ENCODE measurements at regions not wholly inside any gene's neighbourhood (a gene's known extent, or its start where the extent isn't known, plus 50 kb on each side); places are given as distances from the start of the nearest gene placed in this dataset.

DNA sequence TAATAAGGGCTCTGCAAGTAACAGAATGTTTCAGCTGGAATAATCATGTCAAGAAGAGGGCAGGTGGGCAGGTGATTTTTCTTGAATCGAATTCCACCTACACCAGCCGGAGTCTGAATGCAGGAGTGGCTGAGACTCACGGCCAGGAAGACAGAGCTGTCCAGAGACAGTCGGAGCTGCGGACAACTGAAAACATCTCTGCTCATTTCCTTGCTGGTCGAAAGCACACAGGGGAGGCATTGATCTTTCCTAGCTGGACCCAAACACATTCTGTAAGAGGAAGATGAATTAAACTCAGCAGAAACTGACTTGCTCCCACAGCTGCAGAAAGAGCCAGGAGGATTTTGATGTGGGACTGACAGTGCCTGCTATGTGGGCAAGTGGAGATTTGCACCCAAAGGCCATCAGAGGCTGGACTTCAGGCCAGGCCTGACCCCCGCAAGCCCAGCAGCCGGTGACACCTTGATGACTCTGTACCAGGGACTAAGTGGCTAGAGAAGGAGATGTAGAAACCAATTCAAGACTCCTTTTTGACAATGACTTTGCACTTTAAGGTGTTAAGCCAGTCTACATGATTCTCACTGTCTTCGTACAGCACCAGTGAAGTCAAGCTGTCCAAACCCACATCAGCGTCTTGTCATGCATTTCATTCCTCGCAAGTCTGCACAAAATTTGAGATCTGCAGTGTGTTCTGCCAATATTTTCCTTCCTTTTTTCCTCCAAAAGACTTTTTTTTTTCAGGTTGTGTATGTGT is 169.4 kb downstream of the TEX36 start:
- TF ChIP-seq EZH2 (IDR thresholded peaks at IDR 0.05) (no peak), POLR2AphosphoS5 (IDR thresholded peaks at IDR 0.05; ENCODE audit: borderline replicate concordance, low read depth, low read length) (no peak)

All from SK-N-MC (cell line).